Thymus (tissue), 11 donors: ENCODE measurements at regions not wholly inside any gene's neighbourhood (a gene's known extent, or its start where the extent isn't known, plus 50 kb on each side); places are given as distances from the start of the nearest gene placed in this dataset.
"Not testable (repeated sequence)": the region's sequence is repeated elsewhere in the genome, so short reads cannot be mapped to it uniquely, and the experiment has no call there.

Source experiments
- DNase-seq, 9 donors: peaks; one replicate each; pipeline ENCODE4 v3.0.0-alpha.2; 2013; ENCODE audit warnings: low spot score in 9 of 9, low read depth in 6 of 9, missing footprints in 1 of 9
- H3K27ac ChIP-seq, 2 donors: one replicate each; pipeline ENCODE4 v1.5.1; 2013; ENCODE audit warnings: control low read depth in 1 of 2, low read depth in 1 of 2, low read length in 1 of 2, mild to moderate bottlenecking in 1 of 2, moderate library complexity in 1 of 2
- H3K27me3 ChIP-seq, 2 donors: one replicate each; pipeline ENCODE4 v1.5.1; 2013; ENCODE audit warnings: low read length in 1 of 2; ENCODE audit not compliant: control insufficient read depth in 2 of 2, insufficient read depth in 1 of 2
- H3K36me3 ChIP-seq, 2 donors: one replicate each; pipeline ENCODE4 v1.5.1; 2013; ENCODE audit warnings: low read length in 1 of 2, mild to moderate bottlenecking in 1 of 2, moderate library complexity in 1 of 2; ENCODE audit not compliant: control insufficient read depth in 2 of 2, insufficient read depth in 2 of 2
- H3K4me1 ChIP-seq, 2 donors: one replicate each; pipeline ENCODE4 v1.5.1; 2013; ENCODE audit warnings: low read length in 2 of 2; ENCODE audit not compliant: control insufficient read depth in 2 of 2, insufficient read depth in 2 of 2
- H3K4me3 ChIP-seq, 2 donors: one replicate each; pipeline ENCODE4 v1.5.1; 2013; ENCODE audit warnings: low read length in 2 of 2, control low read depth in 1 of 2, mild to moderate bottlenecking in 1 of 2
- H3K9me3 ChIP-seq, 2 donors: one replicate each; pipeline ENCODE4 v1.5.1; 2013; ENCODE audit warnings: low read length in 1 of 2, mild to moderate bottlenecking in 1 of 2; ENCODE audit not compliant: control insufficient read depth in 2 of 2, insufficient read depth in 1 of 2
- WGBS: extraction: QIAGEN DNeasy Blood & Tissue Kit; methylation state at CpG from one replicate; pipeline ENCODE4 v1.1.7; 2013; 5-methylcytosine and 5-hydroxymethylcytosine counted together
- donor health status: healthy.

DNA sequence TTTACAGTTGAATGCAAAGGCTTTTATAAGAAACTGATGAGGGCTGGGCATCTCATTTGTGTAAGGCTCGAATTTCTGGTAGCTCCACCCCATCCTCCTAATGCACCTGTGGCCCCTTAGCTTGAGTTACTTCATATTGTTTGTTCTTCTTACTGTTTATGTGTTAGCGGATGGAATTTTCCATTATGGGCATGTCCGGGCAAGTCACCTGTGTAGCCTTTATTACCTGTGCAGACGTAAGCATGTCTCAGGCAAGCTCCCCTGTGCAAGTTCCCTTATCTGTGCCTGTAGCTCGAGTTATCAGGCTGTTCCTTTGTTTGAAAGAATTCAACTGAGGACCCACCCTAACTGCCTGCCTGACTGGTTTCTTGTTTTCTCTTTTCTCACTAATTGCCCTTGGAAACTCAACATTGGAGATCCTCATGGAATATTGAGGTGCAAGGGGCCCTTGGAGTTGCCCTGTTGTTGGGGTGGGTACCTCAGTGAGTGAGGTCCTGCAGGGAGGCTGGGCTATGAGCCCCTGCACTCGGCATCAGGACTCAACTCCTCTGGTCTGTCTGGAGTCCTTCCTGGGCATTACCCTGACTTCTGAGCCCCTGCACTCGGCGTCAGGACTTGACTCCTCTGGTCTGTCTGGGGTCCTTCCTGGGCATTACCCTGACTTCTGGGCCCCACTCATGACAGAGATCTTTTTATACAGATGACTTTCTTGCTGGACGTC, 207.9 kb upstream of the SULF2 start:
- no peak overlapping the region for H3K4me3 ChIP-seq
- no peaks in the 10 kb centered on the region for H3K36me3 ChIP-seq
- peaks cover 0 to 7% of the 10 kb centered on the region in 2 donors for H3K9me3 ChIP-seq
- no peak for DNase-seq
- peaks cover 3 to 6% of the 10 kb centered on the region in 2 donors for H3K4me1 ChIP-seq
- 90% methylated on average over 9 of the region's 9 CpGs for WGBS
- no peaks in the 10 kb centered on the region for H3K27me3 ChIP-seq
- no peak overlapping the region for H3K27ac ChIP-seq

- Histone ChIP-seq H3K36me3 (no peaks in the 10 kb centered on the region), H3K4me1 (peaks cover 3 to 6% of the 10 kb centered on the region in 2 donors), H3K27me3 (no peaks in the 10 kb centered on the region), H3K27ac (no peak overlapping the region), H3K9me3 (peaks cover 0 to 7% of the 10 kb centered on the region in 2 donors), H3K4me3 (no peak overlapping the region)
- WGBS, result 80% methylated on average over 9 of the region's 9 CpGs
- no peak for DNase-seq
Measured at GRCh38 chr20:47991875-47992488, 206.7 kb upstream of the SULF2 start.

- peaks cover 0 to 7% of the 10 kb centered on the region in 2 donors for H3K9me3 ChIP-seq
- H3K4me3 ChIP-seq, result no peak overlapping the region
- H3K4me1 ChIP-seq, result peaks cover 3 to 6% of the 10 kb centered on the region in 2 donors
- H3K27me3 ChIP-seq, result no peaks in the 10 kb centered on the region
- 95% methylated on average over 8 of the region's 8 CpGs for WGBS
- H3K36me3 ChIP-seq, result no peaks in the 10 kb centered on the region
- no peak for DNase-seq
- no peak overlapping the region for H3K27ac ChIP-seq
Measured at GRCh38 chr20:47990507-47991150, 205.3 kb upstream of the SULF2 start.

DNA sequence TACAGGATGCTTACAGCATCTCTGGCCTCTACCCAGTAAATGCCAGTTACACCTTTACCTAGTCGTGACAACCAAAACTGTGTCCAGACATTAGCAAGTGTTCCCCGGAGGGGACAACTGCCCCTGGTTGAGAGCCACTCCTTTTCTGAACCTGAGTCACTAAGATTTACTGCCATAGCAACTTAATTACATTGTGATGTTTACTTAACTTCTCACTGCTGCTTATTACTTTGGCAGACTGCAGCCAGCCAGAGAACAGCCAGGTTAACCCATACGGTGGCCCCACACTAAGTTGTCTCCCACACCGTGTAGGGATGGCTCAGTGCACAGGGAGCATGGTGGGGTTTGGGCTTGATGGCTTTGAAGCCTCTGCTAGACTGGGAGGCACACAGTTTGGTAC, 204.7 kb upstream of the SULF2 start:
- Histone ChIP-seq H3K4me3 (no peak overlapping the region), H3K9me3 (peaks cover 0 to 7% of the 10 kb centered on the region in 2 donors), H3K27ac (no peak overlapping the region), H3K4me1 (peaks cover 3 to 11% of the 10 kb centered on the region in 2 donors), H3K36me3 (no peaks in the 10 kb centered on the region), H3K27me3 (no peaks in the 10 kb centered on the region)
- DNase-seq, result no peak
- WGBS, result 91% methylated on average over 4 of the region's 4 CpGs

DNA sequence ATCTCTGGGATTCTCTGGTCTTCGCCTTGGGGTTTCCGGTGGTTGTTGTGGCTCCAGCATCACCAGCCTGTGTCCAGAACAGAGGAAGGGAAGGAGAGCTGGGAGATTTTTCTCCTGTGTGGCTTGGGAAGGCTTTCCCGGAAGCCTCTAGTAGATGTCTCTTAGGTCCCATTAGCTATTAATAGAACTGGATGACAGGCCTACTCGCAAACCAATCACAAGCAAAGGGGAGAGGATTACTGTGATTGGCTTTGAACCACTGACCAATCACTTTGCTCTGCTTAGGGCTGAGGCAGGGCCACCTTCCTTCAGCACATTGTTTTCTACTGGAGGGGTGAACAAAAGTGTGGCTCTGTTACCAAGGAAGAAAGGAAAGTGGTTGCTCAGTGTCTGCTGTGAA, 203.4 kb upstream of the SULF2 start:
- no peak overlapping the region for H3K27ac ChIP-seq
- no peak for DNase-seq
- 74% methylated on average over 4 of the region's 4 CpGs for WGBS
- H3K27me3 ChIP-seq, result no peaks in the 10 kb centered on the region
- H3K36me3 ChIP-seq, result no peaks in the 10 kb centered on the region
- peaks cover 6 to 21% of the 10 kb centered on the region in 2 donors for H3K4me1 ChIP-seq
- peaks cover 0 to 7% of the 10 kb centered on the region in 2 donors for H3K9me3 ChIP-seq
- H3K4me3 ChIP-seq, result no peak overlapping the region

GRCh38 chr20:47985092-47985850, 200.0 kb upstream of the SULF2 start:
- 90% methylated on average over 7 of the region's 7 CpGs for WGBS
- Histone ChIP-seq H3K36me3 (no peaks in the 10 kb centered on the region), H3K4me3 (no peak overlapping the region), H3K4me1 (peaks cover 13 to 36% of the 10 kb centered on the region in 2 donors), H3K9me3 (peaks cover 0 to 5% of the 10 kb centered on the region in 2 donors), H3K27ac (no peak overlapping the region), H3K27me3 (no peaks in the 10 kb centered on the region)
- DNase-seq, result no peak

- H3K27me3 ChIP-seq, result no peaks in the 10 kb centered on the region
- H3K27ac ChIP-seq, result no peak overlapping the region
- 92% methylated on average over 6 of the region's 6 CpGs for WGBS
- DNase-seq, result no peak
- H3K4me3 ChIP-seq, result no peak overlapping the region
- H3K36me3 ChIP-seq, result no peaks in the 10 kb centered on the region
- peaks cover 18 to 43% of the 10 kb centered on the region in 2 donors for H3K4me1 ChIP-seq
- H3K9me3 ChIP-seq, result peaks cover 0 to 5% of the 10 kb centered on the region in 2 donors
Measured at GRCh38 chr20:47984437-47984836, 199.2 kb upstream of the SULF2 start.

DNA sequence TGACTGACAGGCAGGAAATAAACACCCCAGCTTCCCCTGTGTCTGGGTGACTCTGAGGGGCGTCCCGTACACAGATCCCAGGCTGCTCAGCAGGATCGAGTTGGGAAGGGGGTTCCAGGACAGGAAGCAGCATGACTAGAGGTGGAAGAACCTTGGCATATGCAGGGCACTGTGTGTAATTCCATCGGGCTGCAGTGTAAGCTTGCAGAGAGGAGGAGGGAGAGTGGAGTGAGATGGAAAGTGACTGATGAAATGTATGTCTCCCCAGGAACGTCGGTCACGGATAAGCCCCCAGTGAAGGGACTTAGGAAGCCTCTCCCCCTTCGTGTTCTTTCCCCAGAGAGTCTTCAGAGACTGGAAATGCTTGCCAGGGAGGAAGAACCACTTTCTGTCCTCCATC, 198.4 kb upstream of the SULF2 start:
- not testable (repeated sequence) for H3K4me3 ChIP-seq, DNase-seq, H3K9me3 ChIP-seq, H3K27me3 ChIP-seq, H3K36me3 ChIP-seq
- Histone ChIP-seq H3K4me1 (peaks cover 21 to 50% of the 10 kb centered on the region in 2 donors), H3K27ac (peak overlapping the region in 1 of 2 donors; percentile 62)
- WGBS, result 39% methylated on average over 6 of the region's 8 CpGs
